ENCODE measurements at regions not wholly inside any gene's neighbourhood (a gene's known extent, or its start where the extent isn't known, plus 50 kb on each side); places are given as distances from the start of the nearest gene placed in this dataset.

DNA sequence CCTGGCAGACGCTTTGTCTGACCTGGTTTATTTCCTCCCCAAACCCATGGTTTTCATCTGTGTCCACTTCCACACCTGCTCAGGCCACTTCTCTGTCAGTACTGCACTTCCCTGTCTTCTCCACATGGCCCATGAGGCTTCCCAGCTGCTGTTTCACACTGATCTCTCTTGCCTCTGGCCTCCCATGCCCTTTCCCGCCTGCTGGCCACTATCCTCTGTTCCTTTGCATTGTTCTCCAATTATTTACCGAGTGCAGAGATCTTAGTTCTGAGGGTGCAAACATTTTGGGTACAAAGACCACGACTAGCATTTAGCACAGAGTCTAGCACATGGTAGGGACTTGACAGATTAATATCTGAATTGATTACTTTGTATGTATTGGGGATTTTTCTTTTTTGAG lies 174.8 kb upstream of the NPY2R start:
- TF ChIP-seq, protein P1, sequence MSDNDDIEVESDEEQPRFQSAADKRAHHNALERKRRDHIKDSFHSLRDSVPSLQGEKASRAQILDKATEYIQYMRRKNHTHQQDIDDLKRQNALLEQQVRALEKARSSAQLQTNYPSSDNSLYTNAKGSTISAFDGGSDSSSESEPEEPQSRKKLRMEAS (IDR thresholded peaks at IDR 0.05) = no peak
- TF ChIP-seq POLR2AphosphoS5 (IDR thresholded peaks at IDR 0.05; ENCODE audit: low read depth, low read length) = no peak
- no peak for TF ChIP-seq ZNF274 (IDR thresholded peaks at IDR 0.05; ENCODE audit: low read depth, low read length)
- no peak for TF ChIP-seq YY1 (IDR thresholded peaks at IDR 0.05; ENCODE audit: extremely low read depth, insufficient replicate concordance, low read depth, low read length)
- no peak for TF ChIP-seq EZH2 (IDR thresholded peaks at IDR 0.05)
- no peak for TF ChIP-seq ELF1 (IDR thresholded peaks at IDR 0.05; ENCODE audit: borderline replicate concordance, low read depth)
- TF ChIP-seq, protein P2, sequence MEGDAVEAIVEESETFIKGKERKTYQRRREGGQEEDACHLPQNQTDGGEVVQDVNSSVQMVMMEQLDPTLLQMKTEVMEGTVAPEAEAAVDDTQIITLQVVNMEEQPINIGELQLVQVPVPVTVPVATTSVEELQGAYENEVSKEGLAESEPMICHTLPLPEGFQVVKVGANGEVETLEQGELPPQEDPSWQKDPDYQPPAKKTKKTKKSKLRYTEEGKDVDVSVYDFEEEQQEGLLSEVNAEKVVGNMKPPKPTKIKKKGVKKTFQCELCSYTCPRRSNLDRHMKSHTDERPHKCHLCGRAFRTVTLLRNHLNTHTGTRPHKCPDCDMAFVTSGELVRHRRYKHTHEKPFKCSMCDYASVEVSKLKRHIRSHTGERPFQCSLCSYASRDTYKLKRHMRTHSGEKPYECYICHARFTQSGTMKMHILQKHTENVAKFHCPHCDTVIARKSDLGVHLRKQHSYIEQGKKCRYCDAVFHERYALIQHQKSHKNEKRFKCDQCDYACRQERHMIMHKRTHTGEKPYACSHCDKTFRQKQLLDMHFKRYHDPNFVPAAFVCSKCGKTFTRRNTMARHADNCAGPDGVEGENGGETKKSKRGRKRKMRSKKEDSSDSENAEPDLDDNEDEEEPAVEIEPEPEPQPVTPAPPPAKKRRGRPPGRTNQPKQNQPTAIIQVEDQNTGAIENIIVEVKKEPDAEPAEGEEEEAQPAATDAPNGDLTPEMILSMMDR (IDR thresholded peaks at IDR 0.05 in 2 of 3, conservative IDR thresholded peaks at IDR 0.05 in 1 of 3; ENCODE audit: borderline replicate concordance in 1 of 3, insufficient read depth in 1 of 3, low read depth in 2 of 3, low read length in 2 of 3) = no peak
- TF ChIP-seq CBX3 (IDR thresholded peaks at IDR 0.05; ENCODE audit: low read depth) = no peak
- no peak for TF ChIP-seq SP1 (IDR thresholded peaks at IDR 0.05; ENCODE audit: low read depth)
- TF ChIP-seq EZH2phosphoT487 (IDR thresholded peaks at IDR 0.05; ENCODE audit: borderline replicate concordance) = no peak
- TF ChIP-seq, protein P3, sequence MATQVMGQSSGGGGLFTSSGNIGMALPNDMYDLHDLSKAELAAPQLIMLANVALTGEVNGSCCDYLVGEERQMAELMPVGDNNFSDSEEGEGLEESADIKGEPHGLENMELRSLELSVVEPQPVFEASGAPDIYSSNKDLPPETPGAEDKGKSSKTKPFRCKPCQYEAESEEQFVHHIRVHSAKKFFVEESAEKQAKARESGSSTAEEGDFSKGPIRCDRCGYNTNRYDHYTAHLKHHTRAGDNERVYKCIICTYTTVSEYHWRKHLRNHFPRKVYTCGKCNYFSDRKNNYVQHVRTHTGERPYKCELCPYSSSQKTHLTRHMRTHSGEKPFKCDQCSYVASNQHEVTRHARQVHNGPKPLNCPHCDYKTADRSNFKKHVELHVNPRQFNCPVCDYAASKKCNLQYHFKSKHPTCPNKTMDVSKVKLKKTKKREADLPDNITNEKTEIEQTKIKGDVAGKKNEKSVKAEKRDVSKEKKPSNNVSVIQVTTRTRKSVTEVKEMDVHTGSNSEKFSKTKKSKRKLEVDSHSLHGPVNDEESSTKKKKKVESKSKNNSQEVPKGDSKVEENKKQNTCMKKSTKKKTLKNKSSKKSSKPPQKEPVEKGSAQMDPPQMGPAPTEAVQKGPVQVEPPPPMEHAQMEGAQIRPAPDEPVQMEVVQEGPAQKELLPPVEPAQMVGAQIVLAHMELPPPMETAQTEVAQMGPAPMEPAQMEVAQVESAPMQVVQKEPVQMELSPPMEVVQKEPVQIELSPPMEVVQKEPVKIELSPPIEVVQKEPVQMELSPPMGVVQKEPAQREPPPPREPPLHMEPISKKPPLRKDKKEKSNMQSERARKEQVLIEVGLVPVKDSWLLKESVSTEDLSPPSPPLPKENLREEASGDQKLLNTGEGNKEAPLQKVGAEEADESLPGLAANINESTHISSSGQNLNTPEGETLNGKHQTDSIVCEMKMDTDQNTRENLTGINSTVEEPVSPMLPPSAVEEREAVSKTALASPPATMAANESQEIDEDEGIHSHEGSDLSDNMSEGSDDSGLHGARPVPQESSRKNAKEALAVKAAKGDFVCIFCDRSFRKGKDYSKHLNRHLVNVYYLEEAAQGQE (IDR thresholded peaks at IDR 0.05; ENCODE audit: low read depth) = no peak

Measured in HCT116 (cell line).